CD14-positive monocyte (primary cell): ENCODE measurements at regions not wholly inside any gene's neighbourhood (a gene's known extent, or its start where the extent isn't known, plus 50 kb on each side); places are given as distances from the start of the nearest gene placed in this dataset.

Experiments
- DNase-seq, 3 donors: peaks; one replicate each; pipeline ENCODE4 v3.0.0-alpha.2; 2011 to 2022
- H2AFZ ChIP-seq: 2 replicates; pipeline ENCODE4 v1.6.0; 2012; ENCODE audit warnings: mild to moderate bottlenecking, low read depth, low read length, inconsistent platforms; ENCODE audit not compliant: insufficient read depth, poor library complexity, severe bottlenecking
- H3K27ac ChIP-seq, 2 donors: 1 replicate in 1 of 2; 2 replicates in 1 of 2; pipeline ENCODE4 v1.5.1; 2012 to 2013; ENCODE audit warnings: low read length in 2 of 2, control low read depth in 1 of 2, inconsistent platforms in 1 of 2, low read depth in 1 of 2, mild to moderate bottlenecking in 1 of 2
- H3K27me3 ChIP-seq, 2 donors: one replicate each; pipeline versions ENCODE4 v1.6.0 to v1.6.1; 2011 to 2013; ENCODE audit warnings: low read length in 2 of 2; ENCODE audit not compliant: control insufficient read depth in 2 of 2, insufficient read depth in 2 of 2
- H3K36me3 ChIP-seq, 2 donors: replicated peaks in 1 of 2; 1 replicate in 1 of 2; 2 replicates in 1 of 2; pipeline versions ENCODE4 v1.5.1 to v1.6.1; 2012 to 2013; ENCODE audit warnings: low read length in 2 of 2, control low read depth in 1 of 2, inconsistent platforms in 1 of 2, mild to moderate bottlenecking in 1 of 2; ENCODE audit not compliant: insufficient read depth in 2 of 2, control insufficient read depth in 1 of 2
- H3K4me1 ChIP-seq, 2 donors: 1 replicate in 1 of 2; 2 replicates in 1 of 2; pipeline versions ENCODE4 v1.5.1 to v1.6.1; 2012 to 2013; ENCODE audit warnings: low read length in 2 of 2, control low read depth in 1 of 2, inconsistent platforms in 1 of 2, mild to moderate bottlenecking in 1 of 2, moderate library complexity in 1 of 2; ENCODE audit not compliant: insufficient read depth in 2 of 2, control insufficient read depth in 1 of 2
- H3K4me2 ChIP-seq: replicated peaks from 2 replicates; pipeline ENCODE3; 2012; ENCODE audit warnings: low read length, moderate library complexity, mild to moderate bottlenecking; ENCODE audit not compliant: poor library complexity, severe bottlenecking; ENCODE audit errors: extremely low read depth
- H3K4me3 ChIP-seq, 3 experiments: fragments of 200-600 bp in 1 of 3; sonication (generic) in 1 of 3; replicated peaks in 1 of 3; 1 replicate in 2 of 3; 2 replicates in 1 of 3; pipeline ENCODE4 v1.5.1; 2011 to 2013; ENCODE audit warnings: low read length in 3 of 3, mild to moderate bottlenecking in 3 of 3, control low read depth in 2 of 3, low read depth in 2 of 3, inconsistent platforms in 1 of 3, moderate library complexity in 1 of 3
- H3K79me2 ChIP-seq: 2 replicates; pipeline ENCODE4 v1.6.0; 2012; ENCODE audit warnings: mild to moderate bottlenecking, control low read depth, inconsistent platforms, low read length, moderate library complexity; ENCODE audit not compliant: insufficient read depth
- H3K9ac ChIP-seq: 2 replicates; pipeline ENCODE4 v1.6.0; 2017; ENCODE audit warnings: low read length, mild to moderate bottlenecking; ENCODE audit not compliant: insufficient read depth, poor library complexity, severe bottlenecking
- H3K9me3 ChIP-seq, 2 donors: replicated peaks in 1 of 2; 1 replicate in 1 of 2; 2 replicates in 1 of 2; pipeline versions ENCODE4 v1.5.1 to v1.6.1; 2012 to 2013; ENCODE audit warnings: low read length in 2 of 2, control low read depth in 1 of 2; ENCODE audit not compliant: control insufficient read depth in 1 of 2, insufficient read depth in 1 of 2
- H4K20me1 ChIP-seq: 2 replicates; pipeline ENCODE4 v1.6.0; 2012; ENCODE audit warnings: mild to moderate bottlenecking, low read length, control low read depth, moderate library complexity; ENCODE audit not compliant: insufficient read depth
- H3K27ac Mint-ChIP-seq, 7 donors: one replicate each; pipeline ENCODE4 v1.8.0; 2020; ENCODE audit warnings: mild to moderate bottlenecking in 7 of 7, mixed read lengths in 7 of 7, moderate library complexity in 6 of 7, inconsistent platforms in 2 of 7
- H3K27me3 Mint-ChIP-seq, 3 donors: one replicate each; pipeline ENCODE4 v1.8.0; 2021 to 2022; ENCODE audit warnings: low read depth in 3 of 3, mild to moderate bottlenecking in 3 of 3, mixed read lengths in 3 of 3, moderate library complexity in 3 of 3, inconsistent platforms in 1 of 3
- H3K36me3 Mint-ChIP-seq, 2 donors: one replicate each; pipeline ENCODE4 v1.8.0; 2020; ENCODE audit warnings: mixed read lengths in 2 of 2, inconsistent platforms in 1 of 2, mild to moderate bottlenecking in 1 of 2
- H3K4me1 Mint-ChIP-seq: one replicate; pipeline ENCODE4 v1.8.0; 2020; ENCODE audit warnings: mild to moderate bottlenecking, mixed read lengths
- H3K4me3 Mint-ChIP-seq, 2 donors: one replicate each; pipeline ENCODE4 v1.8.0; 2020; ENCODE audit warnings: mild to moderate bottlenecking in 2 of 2, mixed read lengths in 2 of 2, moderate library complexity in 1 of 2
- H3K9me3 Mint-ChIP-seq, 7 donors: one replicate each; pipeline ENCODE4 v1.8.0; 2020 to 2022; ENCODE audit warnings: mixed read lengths in 7 of 7, mild to moderate bottlenecking in 6 of 7, moderate library complexity in 6 of 7, inconsistent platforms in 2 of 7
- CTCF ChIP-seq: fragments of 200-600 bp; IDR thresholded peaks from one replicate; pipeline ENCODE4 v1.8.0; 2022; ENCODE audit warnings: antibody characterized with exemption, mild to moderate bottlenecking
- WGBS: methylation state at CpG from one replicate; pipeline ENCODE4 v1.1.5; 2013; ENCODE audit warnings: missing lambda C conversion rate; ENCODE audit not compliant: insufficient coverage; 5-methylcytosine and 5-hydroxymethylcytosine counted together
- intact Hi-C, 2 donors: fragments of 100-400 bp; cut with micrococcal nuclease; formaldehyde crosslinking; loops; one replicate each; pipeline versions ENCODE4 v1.15.0 to v1.15.1; 2023

GRCh38 chr11:134915881-134916280, 503.8 kb upstream of the B3GAT1 start:
- Histone ChIP-seq H3K9ac (no peak overlapping the region), H3K4me3 (no peak overlapping the region), H3K36me3 (no peaks in the 10 kb centered on the region), H3K79me2 (no peaks in the 10 kb centered on the region), H3K9me3 (no peaks in the 10 kb centered on the region), H3K27me3 (no peaks in the 10 kb centered on the region), H3K4me1 (no peaks in the 10 kb centered on the region), H4K20me1 (no peaks in the 10 kb centered on the region), H3K4me2 (no peak overlapping the region), H2AFZ (no peak overlapping the region), H3K27ac (no peak overlapping the region)
- intact Hi-C loops = no loop called here
- peaks cover 0 to 4% (median 4%) of the 10 kb centered on the region in 3 donors for H3K27me3 Mint-ChIP-seq
- no peaks in the 10 kb centered on the region for H3K36me3 Mint-ChIP-seq
- WGBS = 91% methylated on average over 5 of the region's 5 CpGs
- no peaks in the 10 kb centered on the region for H3K4me1 Mint-ChIP-seq
- peak overlapping the region in 1 of 2 donors; percentile 5 for H3K4me3 Mint-ChIP-seq
- peaks cover 0 to 1% (median 0%) of the 10 kb centered on the region in 7 donors for H3K9me3 Mint-ChIP-seq
- H3K27ac Mint-ChIP-seq = no peak overlapping the region
- no peak for DNase-seq
- no peak for TF ChIP-seq CTCF

DNA sequence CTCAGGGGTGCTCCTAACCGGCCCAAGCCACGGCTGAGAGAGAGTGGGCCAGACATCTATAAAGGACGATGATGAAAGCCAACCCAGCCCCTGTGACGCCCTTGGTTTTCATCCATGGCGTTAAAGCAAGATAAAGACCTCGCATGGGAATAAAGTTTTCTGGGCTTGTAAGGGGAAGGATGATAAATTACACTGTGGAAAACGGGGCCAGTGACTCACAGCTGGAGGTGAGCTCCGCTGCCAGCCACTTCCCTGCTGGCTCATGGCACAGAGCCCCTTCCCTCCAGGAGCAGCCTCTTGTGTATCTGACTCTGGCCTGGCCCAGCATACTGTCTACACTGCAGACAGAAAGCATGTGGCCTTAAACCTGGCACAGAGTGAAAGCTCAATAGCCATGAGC, 503.2 kb upstream of the B3GAT1 start:
- no peaks in the 10 kb centered on the region for H3K4me1 Mint-ChIP-seq
- peaks cover 0 to 4% (median 4%) of the 10 kb centered on the region in 3 donors for H3K27me3 Mint-ChIP-seq
- intact Hi-C loops = no loop called here
- TF ChIP-seq CTCF = no peak
- no peaks in the 10 kb centered on the region for H4K20me1 ChIP-seq
- peaks cover 0 to 1% (median 0%) of the 10 kb centered on the region in 7 donors for H3K9me3 Mint-ChIP-seq
- H3K4me2 ChIP-seq = no peak overlapping the region
- no peak overlapping the region for H3K27ac ChIP-seq
- no peaks in the 10 kb centered on the region for H3K4me1 ChIP-seq
- DNase-seq = no peak
- H3K79me2 ChIP-seq = no peaks in the 10 kb centered on the region
- no peak overlapping the region for H3K4me3 ChIP-seq
- H3K9ac ChIP-seq = no peak overlapping the region
- H2AFZ ChIP-seq = no peak overlapping the region
- H3K9me3 ChIP-seq = no peaks in the 10 kb centered on the region
- H3K36me3 Mint-ChIP-seq = no peaks in the 10 kb centered on the region
- no peaks in the 10 kb centered on the region for H3K36me3 ChIP-seq
- 62% methylated on average over 5 of the region's 8 CpGs for WGBS
- no peaks in the 10 kb centered on the region for H3K27me3 ChIP-seq
- no peak overlapping the region for H3K4me3 Mint-ChIP-seq
- H3K27ac Mint-ChIP-seq = no peak overlapping the region
